GM19452 (cell line): ENCODE measurements at regions not wholly inside any gene's neighbourhood (a gene's known extent, or its start where the extent isn't known, plus 50 kb on each side); places are given as distances from the start of the nearest gene placed in this dataset.
"Not testable (repeated sequence)": the region's sequence is repeated elsewhere in the genome, so short reads cannot be mapped to it uniquely, and the experiment has no call there.

ENCODE experiments used
- ATAC-seq: cut with Tn5 transposase; IDR thresholded peaks from one replicate; pipeline ENCODE4 v1.9.1; 2021; ENCODE audit not compliant: unreplicated experiment

GRCh38 chr7:155395176-155395797 is 62.6 kb upstream of the EN2 start:
- ATAC-seq, result no peak

GRCh38 chr7:155396661-155397060 is 61.3 kb upstream of the EN2 start:
- ATAC-seq, result no peak

- ATAC-seq, result not testable (repeated sequence)
These were observed 59.9 kb upstream of the EN2 start for GRCh38 chr7:155397758-155398714.

- ATAC-seq, result no peak
These were observed 59.0 kb upstream of the EN2 start for GRCh38 chr7:155398944-155399343.

- ATAC-seq, result no peak
These were observed 58.4 kb upstream of the EN2 start for GRCh38 chr7:155399577-155399976.

GRCh38 chr7:155401231-155401630 is 56.7 kb upstream of the EN2 start:
- no peak for ATAC-seq

- no peak for ATAC-seq
These were observed 56.0 kb upstream of the EN2 start for GRCh38 chr7:155401884-155402283.

GRCh38 chr7:155402941-155403340 is 55.0 kb upstream of the EN2 start:
- ATAC-seq, result no peak

- ATAC-seq, result no peak
These were observed 53.0 kb upstream of the EN2 start for GRCh38 chr7:155404976-155405375.

GRCh38 chr7:155405399-155406318 is 52.3 kb upstream of the EN2 start:
- ATAC-seq, result no peak

- ATAC-seq, result no peak
These were observed 50.1 kb upstream of the EN2 start for GRCh38 chr7:155407799-155408198.
